Kidney epithelial cell (primary cell): ENCODE measurements at regions not wholly inside any gene's neighbourhood (a gene's known extent, or its start where the extent isn't known, plus 50 kb on each side); places are given as distances from the start of the nearest gene placed in this dataset.

Experiments used
- DNase-seq: peaks from one replicate; pipeline ENCODE4 v3.0.0-alpha.2; 2010; ENCODE audit warnings: low read depth
- H3K27me3 ChIP-seq: 2 replicates; pipeline ENCODE4 v1.6.0; 2011; ENCODE audit warnings: low read length; ENCODE audit not compliant: control insufficient read depth, insufficient read depth
- H3K36me3 ChIP-seq: 2 replicates; pipeline ENCODE4 v1.5.1; 2011; ENCODE audit warnings: low read length; ENCODE audit not compliant: control insufficient read depth, insufficient read depth
- H3K4me3 ChIP-seq: 2 replicates; pipeline ENCODE4 v1.5.1; 2011; ENCODE audit warnings: low read depth, mild to moderate bottlenecking, control low read depth, low read length
- TF ChIP-seq, protein P1 (sequence below): IDR thresholded peaks from 2 replicates; pipeline ENCODE4 v1.5.1; 2011; ENCODE audit warnings: mild to moderate bottlenecking, moderate library complexity, low read length, control low read depth, inconsistent platforms; ENCODE audit not compliant: insufficient read depth, poor library complexity, severe bottlenecking

DNA sequence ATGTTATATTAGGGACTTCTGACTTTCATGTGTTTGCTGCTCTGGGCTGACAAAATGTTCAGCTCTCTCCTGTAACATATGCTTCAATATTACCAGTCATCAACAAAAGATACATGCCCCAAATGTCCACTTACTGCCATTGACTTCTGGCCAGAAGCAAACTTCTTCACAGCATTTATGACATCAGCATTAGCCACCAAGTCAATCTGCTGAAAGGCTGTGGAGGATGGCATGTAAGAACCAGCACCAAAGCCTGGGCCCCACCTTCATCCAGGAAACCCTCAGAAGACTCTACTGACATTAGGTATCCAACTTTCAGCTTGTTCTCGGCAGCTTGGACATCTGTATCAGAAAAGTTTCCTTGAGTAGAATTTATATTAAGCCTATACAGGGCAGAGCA lies 595.5 kb downstream of the COL12A1 start:
- DNase-seq = no peak
- TF ChIP-seq, protein P1, sequence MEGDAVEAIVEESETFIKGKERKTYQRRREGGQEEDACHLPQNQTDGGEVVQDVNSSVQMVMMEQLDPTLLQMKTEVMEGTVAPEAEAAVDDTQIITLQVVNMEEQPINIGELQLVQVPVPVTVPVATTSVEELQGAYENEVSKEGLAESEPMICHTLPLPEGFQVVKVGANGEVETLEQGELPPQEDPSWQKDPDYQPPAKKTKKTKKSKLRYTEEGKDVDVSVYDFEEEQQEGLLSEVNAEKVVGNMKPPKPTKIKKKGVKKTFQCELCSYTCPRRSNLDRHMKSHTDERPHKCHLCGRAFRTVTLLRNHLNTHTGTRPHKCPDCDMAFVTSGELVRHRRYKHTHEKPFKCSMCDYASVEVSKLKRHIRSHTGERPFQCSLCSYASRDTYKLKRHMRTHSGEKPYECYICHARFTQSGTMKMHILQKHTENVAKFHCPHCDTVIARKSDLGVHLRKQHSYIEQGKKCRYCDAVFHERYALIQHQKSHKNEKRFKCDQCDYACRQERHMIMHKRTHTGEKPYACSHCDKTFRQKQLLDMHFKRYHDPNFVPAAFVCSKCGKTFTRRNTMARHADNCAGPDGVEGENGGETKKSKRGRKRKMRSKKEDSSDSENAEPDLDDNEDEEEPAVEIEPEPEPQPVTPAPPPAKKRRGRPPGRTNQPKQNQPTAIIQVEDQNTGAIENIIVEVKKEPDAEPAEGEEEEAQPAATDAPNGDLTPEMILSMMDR = no peak
- H3K4me3 ChIP-seq = no peak overlapping the region
- no peaks in the 10 kb centered on the region for H3K36me3 ChIP-seq
- H3K27me3 ChIP-seq = no peaks in the 10 kb centered on the region

DNA sequence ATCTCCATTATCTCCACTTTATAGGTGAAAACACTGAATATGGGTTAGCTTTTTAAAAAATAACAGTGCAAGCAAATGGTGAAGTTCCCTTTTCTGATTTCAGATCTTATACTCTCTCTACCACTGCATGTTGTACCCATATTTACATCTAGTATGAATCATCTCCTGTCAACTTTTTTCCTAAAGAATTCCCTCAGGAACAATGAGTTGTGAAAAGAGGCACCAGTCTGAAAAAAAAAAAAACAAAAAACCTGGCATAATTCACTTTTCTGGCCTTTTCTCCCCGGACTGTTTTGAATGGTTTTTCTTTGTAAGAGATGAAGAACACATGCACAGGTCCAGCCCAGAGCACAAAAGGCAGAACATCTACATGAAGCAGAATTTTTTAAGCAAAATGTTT lies 596.0 kb downstream of the COL12A1 start:
- no peaks in the 10 kb centered on the region for H3K27me3 ChIP-seq
- TF ChIP-seq, protein P1 = no peak

DNA sequence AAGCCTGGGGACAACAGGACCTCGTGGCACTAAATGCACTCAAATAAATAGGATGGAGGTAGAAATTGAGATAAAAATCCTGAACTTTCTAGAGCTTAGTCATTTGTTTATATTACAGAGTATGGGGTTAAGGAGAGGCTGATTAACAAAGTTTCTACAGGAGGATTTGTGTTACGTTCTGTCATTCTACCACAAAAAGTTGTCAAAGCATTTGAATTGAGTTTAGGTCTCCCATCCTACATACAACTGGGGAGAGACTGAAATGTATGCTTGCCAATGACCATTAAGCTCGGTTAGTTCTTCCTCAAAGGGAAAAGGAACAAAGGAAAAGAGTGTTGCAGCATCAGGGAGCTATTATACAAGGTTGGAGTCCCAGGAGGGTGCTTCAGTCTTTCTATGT lies 597.9 kb downstream of the COL12A1 start:
- H3K4me3 ChIP-seq = no peak overlapping the region
- no peaks in the 10 kb centered on the region for H3K36me3 ChIP-seq
- H3K27me3 ChIP-seq = no peaks in the 10 kb centered on the region
- TF ChIP-seq, protein P1 = no peak
- no peak for DNase-seq

More for the DNA sequence above, 596.0 kb downstream of the COL12A1 start:
- no peak overlapping the region for H3K4me3 ChIP-seq
- no peaks in the 10 kb centered on the region for H3K36me3 ChIP-seq
- no peak for DNase-seq

DNA sequence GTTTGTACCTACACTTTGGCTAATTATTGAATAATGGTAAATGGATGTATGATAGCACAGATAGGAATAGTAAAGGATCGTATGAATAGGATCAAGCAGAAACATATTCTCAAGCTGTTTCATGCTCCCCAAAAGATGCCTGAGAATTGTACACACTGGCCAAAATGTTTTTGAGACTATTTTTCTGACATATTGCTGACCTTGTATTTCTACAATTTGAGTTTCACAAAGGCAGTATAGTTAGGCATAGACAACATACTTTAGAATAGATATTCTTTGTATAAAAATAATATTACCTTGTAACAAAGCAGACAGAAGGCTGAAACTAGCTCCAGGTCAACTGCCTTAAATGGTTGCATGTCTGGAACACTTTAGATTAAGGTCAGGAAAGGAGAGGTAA lies 598.4 kb downstream of the COL12A1 start:
- Histone ChIP-seq H3K27me3 (no peaks in the 10 kb centered on the region), H3K36me3 (no peaks in the 10 kb centered on the region), H3K4me3 (no peak overlapping the region)
- DNase-seq = no peak
- TF ChIP-seq, protein P1 = no peak

DNA sequence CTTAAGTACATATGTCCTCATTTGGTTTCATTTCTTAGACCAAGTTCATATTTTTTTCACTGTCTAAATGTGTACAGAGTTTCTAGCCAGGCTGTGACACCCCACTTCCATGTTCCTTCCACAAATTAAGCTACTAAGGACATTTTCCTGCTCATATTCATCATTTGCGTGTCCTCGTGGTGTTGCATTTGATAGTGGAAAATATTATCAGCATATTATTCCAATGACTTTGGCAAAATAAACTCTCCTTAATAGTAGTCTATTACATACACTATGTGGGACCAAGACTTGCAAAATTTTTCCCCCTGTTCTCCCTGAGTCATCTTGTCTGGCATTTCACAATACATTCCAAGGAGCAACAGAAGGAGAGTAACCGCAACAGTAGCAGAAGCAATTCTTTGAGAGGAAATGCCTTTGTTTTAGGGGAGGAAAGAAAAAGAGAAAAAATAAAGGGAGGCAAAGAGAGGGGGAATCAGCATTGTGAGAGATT lies 599.2 kb downstream of the COL12A1 start:
- H3K36me3 ChIP-seq = no peaks in the 10 kb centered on the region
- H3K4me3 ChIP-seq = no peak overlapping the region
- H3K27me3 ChIP-seq = no peaks in the 10 kb centered on the region
- TF ChIP-seq, protein P1 = no peak
- peak; percentile 56 for DNase-seq

DNA sequence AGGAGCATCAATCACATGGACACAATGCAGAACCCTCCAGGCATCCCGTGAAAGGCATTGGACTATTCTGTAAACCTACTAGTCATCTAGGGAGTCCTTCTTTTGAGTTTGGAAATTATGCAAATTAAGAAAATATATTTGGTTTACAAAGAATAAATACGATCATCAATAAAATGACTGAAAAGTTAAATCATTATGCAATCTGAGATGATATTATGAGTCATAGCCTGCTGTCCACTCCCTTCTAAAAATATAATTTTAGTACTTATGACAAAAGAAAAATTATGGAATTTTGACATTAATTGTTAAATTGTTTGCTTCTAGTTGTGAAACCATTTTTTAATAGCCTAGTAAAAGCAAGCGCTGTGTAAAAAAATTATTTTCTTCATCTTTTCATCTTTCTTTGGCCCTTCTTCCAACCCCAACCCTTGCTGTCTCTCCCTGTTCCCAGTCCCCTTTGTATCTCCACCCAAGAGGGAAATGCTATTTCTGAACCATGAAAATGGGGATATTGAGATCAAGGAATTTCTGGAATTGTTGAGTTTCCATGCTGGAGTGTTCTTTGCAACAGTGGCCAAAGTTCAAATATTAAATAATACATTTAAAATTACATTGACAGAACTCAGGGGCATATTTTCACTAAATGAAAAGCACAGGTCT lies 599.8 kb downstream of the COL12A1 start:
- no peak for DNase-seq
- TF ChIP-seq, protein P1 = no peak
- no peaks in the 10 kb centered on the region for H3K27me3 ChIP-seq
- H3K36me3 ChIP-seq = no peaks in the 10 kb centered on the region
- no peak overlapping the region for H3K4me3 ChIP-seq
